ENCODE measurements at regions not wholly inside any gene's neighbourhood (a gene's known extent, or its start where the extent isn't known, plus 50 kb on each side); places are given as distances from the start of the nearest gene placed in this dataset.

DNA sequence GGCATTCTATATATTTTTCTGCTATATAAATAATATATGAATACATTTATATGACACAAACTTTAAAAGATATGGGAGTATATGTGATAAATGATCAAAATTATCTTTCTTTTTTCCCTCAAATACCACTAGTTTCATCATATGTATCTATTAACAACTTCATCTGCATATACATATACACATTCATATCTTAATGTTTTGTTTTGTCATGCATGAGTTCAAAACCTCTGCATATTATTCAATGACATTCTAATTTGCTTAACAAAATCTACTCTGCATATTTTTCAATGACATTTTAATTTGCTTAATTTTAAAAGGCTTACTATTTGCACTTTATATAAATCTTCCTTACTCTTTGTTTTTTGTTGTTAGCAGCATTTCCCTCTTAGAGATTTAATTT lies 276.2 kb downstream of the PIK3C3 start:
- TF ChIP-seq POLR2AphosphoS5 (IDR thresholded peaks at IDR 0.05; ENCODE audit: borderline replicate concordance, low read depth, low read length) (no peak), EZH2 (IDR thresholded peaks at IDR 0.05) (no peak)

Data from SK-N-MC (cell line).